UCSD-AML1 (cell line): ENCODE measurements at regions not wholly inside any gene's neighbourhood (a gene's known extent, or its start where the extent isn't known, plus 50 kb on each side); places are given as distances from the start of the nearest gene placed in this dataset.

Source experiments
- DNase-seq: peaks from one replicate; lab custom pipeline; 2025; ENCODE audit not compliant: unreplicated experiment; lab: John Stamatoyannopoulos, UW

DNA sequence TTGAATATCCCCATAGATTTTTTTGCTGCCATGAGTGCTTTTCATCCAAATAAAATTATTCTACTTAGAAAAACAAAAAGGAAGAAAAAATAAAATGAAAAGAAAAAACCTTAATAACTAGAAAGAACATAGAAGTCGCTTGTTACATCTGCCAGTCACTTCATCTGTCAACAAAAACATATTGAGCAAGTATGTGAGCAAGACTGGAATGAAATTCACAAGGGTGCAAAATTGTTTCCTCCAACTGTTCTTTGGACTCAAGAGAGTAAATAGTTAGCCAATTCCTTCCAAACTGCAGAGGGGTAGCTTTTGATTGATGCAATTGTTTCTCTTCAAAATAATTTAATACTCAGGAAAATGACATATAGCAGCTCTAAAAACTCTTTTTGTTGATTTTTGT, 336.3 kb upstream of the CDH7 start:
- no peak for DNase-seq

DNA sequence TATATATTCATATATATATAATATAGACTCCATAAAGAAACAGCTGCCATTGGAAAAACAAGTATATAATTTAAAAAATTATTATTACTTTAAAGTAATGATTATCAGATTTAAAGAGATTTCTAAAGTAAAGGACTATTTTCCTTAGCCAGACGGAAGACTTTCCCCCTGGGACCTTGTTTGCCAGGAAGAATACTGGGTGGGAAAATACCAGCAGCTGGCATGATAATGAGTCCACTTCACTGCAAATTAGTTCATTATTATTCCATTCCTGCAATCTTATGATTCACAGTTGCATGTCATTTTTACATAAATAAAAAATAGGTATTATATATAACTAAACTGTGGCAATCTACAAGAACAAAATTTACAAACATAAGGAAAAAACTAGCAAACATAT, 339.8 kb upstream of the CDH7 start:
- DNase-seq = no peak

DNA sequence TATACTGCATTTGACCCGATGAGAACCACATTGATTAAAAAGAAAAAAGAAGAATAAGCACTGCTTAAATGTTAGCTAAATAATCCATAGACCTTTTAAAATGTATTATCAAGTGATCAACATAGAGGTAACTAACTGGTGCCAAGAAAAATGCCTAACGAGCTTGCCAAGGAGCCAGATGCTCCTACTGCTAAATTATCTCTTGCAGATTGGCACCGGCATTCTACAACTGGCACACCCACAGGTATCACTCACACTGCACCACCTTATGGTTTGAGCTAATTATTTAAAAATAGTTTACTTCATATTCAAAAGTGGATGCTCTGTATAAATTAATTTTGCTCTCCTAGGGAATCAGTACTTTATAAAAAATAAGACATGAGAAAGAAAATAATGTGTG, 341.6 kb upstream of the CDH7 start:
- no peak for DNase-seq

DNA sequence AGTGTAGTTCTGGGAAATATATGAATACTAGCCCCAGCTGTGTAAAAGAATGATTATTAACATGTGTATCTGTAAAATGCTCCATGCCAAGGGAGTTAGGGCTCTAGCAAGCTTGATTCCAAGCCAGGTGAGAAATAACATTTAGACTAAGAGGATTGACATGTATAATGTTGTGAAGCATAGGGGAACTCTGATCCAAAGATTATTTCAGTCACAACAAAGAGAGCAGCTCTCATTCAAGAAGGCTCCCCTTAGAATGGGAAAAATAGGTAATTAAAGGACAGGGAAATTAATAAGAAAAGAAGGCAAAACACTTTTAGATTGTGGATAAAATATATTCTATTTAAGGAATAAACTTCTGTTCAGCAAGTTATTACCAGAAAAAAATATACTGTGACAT, 347.3 kb upstream of the CDH7 start:
- DNase-seq = no peak

DNA sequence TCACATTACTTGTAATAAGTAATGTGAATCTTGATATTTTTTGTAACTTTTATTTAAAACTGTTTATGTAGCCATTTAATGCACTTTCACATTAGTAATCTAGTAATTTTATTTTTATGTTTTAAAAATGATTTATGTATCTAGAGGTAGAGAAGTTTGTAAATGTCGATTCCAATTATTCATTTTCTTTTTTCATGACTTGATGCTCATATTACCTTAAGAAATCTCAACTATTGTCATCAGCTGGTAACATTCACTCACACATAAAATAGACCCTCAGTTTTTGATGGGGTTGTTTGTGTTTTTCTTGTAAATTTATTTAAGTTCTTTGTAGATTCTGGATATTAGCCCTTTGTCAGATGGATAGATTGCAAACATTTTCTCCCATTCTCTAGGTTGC, 351.7 kb upstream of the CDH7 start:
- DNase-seq = no peak

DNA sequence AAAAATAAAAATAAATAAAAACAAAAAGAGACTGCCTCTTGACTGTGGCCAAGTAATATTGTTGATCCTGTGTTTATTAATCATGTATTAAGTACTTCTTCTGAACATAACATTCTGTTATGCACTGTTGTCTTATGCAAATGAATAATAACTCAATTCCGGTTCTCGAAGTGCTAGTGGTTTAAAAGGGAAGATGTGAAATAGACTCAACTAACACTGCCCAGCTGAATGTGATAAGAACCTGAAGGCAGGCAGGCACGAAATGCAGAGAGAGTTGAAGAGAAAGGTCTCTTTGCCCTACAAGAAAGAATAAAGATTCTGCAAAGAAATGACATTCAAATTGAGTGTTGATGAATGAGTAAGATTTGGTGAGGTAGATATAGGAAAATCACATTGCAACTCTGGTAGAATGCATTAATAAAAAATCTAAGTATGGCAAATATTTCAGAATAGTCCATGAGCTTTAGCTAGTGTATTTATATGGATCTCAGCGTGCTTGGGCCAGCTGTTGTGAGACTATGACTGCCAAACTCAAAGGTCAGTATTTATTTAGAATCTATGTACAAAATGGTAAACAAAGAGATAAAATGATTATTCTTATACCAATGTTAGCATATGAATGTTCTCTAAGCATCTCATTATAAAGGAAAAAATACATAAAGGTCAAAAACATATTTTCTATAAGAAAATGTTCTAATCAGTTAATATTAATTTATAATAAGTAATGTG, 352.3 kb upstream of the CDH7 start:
- DNase-seq = no peak

DNA sequence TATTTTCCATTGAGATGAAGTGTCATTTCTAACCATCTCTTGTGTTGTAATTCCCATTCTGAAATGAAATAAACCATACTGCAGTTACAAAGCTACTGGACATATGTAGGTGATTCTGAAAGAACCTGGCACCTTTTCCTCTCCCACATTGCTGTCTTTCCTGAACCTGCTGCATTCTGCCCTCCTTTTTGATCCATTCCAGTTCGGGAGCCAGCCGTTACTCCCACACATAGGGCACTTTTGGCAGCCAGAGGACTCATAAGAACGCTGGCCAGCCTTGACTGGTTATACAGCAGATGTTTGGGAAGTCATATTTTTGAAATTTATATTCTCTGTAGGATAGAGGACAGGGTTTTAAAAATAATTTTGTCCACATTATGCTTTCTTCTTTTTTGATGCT, 369.8 kb upstream of the CDH7 start:
- no peak for DNase-seq

DNA sequence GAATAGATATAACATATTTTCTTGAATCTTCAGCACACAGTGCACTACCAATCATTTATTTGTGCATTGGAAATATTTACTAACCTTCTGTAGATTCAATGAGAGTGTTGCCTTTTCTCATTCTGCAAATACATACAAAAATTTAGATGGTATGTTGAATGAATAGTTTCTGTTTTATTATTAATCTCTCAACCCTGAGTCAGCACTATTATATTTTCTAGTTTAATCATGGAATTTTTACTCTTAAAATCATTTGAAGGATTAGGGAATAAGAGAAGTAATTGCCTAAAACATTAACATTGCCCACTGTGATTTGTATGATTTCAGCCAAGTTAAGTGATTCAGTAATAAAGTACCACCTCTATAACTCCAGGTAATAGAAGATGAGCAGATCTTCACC, 370.2 kb upstream of the CDH7 start:
- no peak for DNase-seq

DNA sequence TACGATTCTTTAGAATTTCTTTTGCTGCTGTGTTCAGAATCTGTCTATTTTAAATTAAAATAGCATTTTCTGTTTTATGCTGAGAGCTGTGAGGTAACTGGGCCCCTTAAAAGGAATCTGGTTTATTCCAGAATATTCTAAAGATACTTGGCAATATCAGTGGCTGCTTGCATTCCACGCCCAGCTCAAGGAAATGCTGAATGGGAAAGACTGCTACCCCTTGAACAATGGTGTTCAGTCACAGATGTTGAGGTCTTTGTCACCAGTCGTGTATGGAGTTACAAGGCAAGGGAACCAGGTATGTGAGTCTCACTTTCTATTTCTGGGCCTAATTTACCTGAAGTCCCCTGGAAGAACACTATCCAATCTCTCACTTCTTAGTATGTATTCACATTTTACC, 377.9 kb upstream of the CDH7 start:
- no peak for DNase-seq

DNA sequence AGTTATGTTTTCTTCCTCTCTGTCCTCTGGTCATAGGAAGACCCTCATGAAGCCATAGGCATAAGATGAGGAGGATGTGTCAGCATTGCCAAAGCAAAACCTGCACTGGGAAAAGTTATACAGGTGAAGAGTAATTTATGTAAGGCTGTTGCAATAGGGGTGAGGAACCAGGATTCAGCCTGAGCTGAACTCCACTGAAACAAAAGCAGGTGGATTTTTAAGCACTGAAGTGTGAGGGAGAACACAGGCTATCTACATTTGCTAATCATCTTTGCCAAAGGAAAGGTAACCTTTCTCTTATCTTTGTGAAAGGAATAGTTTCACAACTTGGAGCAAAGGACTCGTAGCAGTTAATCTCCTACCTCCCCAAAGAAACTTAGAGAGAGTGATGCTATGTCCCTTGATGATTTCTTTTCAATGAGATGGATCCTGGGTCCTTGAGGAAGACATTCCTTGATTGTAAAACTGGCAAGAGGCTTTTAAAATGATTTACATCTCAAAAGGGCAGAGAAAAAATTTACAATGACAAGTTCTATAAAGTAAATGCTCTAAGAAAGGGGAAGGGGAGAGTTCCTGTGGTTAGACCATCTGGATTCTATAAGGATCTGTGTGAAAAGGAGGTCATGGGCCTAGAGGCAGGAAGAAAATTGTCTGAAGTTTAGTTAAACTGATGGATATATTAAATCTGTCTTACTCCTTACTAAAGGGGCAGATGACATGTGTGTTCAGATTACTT, 385.4 kb upstream of the CDH7 start:
- no peak for DNase-seq

DNA sequence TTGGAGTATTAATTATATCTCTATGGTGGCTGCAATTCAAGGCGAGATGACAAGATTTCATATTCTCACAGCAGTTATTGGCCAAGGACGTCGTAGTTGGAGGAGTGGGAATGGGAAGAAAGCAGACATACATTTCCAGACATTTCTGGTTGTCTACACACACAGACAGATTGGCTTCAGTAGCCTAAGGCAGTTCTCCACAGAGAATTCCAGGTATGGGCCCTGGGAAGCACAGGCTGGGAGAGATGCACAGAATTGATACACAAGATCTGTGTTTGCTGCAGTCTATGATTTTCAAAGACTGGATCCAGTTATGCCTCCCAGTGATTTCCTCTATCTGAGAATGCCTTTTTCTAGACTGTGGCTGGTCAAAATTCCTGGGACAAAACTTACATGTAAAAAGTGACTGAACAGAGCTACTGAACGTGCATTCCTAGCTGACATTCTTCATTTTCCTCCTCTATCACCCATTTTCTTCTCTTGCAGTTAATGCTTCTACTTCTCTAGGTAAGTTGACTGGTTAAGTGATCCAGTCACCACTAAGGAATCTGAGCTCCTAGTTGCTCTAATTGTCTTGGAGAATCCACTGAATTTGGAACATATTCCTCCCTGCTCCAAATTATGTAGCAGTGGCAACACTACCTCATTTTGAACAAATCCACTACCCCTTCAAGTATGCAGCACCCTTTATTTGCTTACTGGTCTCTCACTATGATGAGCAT, 386.7 kb upstream of the CDH7 start:
- DNase-seq = no peak

DNA sequence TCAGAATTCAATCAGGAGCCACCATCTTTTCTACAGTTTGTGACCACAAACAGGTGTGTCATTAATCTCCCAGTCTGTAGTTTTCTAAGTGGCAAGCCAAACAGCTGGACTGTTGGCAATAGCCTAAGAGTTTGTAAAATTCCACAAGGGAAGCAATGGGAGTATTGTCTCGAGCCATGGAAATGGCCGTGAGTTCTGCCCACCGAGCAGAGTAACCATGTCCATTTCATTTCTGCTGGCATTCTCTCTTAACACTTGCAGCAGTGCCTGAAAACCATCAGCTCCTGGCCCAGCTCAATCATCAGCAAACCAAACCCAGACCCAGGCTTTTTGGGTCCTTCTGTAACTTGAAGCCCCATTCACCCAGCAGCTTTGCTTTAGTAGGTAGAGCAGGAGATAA, 387.8 kb upstream of the CDH7 start:
- no peak for DNase-seq

DNA sequence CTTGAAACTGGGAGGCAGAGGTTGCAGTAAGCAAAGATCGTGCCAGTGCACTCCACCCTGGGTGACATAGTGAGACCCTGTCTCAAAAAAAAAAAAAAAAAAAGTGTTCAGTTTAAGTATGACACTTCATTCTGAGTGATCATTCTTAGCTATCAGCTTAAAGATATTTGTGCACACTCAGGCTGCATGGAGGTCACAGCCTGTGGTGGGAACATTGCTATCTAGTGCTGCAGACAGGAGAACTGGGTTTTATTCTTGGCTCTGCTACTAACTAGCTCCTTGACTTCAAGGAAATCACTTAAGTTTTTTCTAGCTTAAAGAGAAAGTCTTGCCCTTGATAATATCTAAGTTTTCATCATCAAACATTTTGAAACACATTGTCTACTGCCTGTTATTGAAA, 391.3 kb upstream of the CDH7 start:
- no peak for DNase-seq

DNA sequence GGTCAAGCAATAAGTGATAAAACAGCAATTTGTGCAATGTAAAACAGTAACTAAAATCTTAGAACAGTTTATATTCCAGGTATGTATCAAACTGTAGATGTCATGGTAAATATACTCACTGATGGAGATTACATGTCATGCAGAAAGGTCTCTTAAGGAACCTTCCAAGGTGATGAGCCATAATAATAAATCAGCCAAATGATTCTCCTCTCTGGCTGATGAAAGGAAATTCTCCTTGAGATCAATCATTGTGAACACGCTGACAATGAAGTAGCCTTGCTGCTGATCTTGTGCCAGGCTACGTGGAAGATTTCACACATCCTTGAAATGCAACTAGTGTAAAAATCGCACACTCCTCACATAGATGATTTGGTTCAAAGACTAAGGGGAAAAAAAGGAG, 392.5 kb upstream of the CDH7 start:
- no peak for DNase-seq

DNA sequence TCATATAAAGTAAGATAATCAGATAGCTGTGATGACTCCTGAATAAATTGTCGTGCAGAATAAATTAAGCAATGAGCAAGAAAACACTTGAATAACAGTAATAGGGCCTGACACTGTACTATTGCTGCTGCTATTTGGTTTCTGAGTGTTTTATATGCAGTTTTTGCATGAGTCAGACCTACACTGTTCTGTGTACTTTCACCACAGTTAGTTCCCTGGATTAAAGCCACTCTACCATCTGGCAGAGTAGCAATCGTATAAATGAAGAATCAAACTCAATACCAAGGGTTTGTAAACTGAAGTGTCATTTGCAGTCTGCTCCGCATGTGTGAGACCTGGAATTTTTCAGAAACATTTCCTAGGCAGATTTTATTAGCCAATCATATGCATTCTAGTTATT, 398.6 kb upstream of the CDH7 start:
- no peak for DNase-seq

DNA sequence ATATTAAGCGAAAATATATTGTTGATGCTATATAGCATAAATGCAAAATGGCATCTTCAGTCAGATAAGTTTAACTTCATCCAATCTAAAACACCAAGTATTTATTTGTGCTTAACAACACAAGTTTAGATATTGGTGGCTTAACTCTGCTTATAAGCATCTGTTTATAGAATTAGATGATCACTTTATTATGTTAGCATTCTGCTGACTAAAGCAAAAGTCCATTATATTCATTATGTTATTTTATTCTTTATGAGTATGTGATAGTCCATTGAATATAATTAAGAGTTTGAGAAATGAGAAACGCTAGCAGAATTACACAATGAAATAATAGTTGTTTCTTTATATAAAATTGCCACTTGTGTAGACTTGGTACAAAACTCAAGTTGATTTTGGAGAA, 401.2 kb upstream of the CDH7 start:
- DNase-seq = no peak

DNA sequence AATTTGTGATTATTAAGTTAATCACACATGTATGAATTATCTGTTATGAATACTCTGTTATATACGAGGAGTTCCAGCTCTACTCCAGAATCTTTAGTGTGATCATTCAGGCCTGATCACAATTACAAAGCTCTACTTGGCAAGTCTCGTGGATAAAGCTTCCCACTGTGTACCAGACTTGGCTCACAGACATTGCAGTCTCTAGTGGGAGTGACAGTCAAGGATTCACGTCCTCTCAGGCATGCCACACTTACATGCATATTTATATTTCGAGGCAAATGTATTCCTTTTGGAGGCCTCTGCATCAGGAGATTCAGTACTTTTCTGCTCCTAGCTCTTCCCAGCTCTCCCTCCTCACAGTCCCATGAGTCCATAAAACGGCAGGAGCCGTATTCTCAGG, 403.4 kb upstream of the CDH7 start:
- DNase-seq = no peak

DNA sequence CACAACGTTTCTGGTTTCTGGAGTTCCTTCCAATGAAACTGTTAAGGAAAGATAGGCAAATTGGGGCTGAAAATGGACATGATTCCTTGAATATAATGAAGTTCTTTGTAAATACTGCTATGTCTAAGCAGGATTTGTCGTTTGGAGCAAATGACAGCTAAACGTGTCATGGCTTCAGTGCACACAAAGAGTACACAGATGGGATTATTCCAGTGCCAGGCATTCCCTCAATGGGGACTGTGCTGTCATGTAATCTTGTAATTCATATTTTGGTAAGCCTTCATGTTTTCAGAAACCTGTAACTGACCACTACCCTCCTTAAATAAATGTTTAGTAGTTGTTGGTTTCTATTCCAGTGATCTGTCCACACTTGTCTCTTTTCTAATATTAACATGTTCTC, 404.7 kb upstream of the CDH7 start:
- DNase-seq = no peak

DNA sequence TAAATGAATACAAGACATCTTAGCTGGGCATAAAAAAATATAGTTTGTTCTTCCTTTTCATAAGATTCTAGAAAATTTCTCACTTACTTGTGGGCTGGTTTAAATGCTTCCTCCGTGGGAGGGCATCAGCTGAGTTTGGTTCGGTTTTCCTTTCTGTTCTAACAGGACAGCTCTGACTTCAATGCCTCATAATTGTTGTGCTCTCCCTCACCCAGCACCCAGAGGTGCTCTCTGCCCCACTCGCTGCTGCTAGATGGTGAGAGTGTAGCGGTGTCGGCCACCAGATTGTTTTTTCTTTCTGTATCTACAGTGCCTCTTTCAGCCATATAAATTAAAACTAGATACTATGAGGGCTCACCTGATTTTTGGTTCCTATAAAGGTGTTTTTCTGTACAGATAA, 407.2 kb upstream of the CDH7 start:
- no peak for DNase-seq

DNA sequence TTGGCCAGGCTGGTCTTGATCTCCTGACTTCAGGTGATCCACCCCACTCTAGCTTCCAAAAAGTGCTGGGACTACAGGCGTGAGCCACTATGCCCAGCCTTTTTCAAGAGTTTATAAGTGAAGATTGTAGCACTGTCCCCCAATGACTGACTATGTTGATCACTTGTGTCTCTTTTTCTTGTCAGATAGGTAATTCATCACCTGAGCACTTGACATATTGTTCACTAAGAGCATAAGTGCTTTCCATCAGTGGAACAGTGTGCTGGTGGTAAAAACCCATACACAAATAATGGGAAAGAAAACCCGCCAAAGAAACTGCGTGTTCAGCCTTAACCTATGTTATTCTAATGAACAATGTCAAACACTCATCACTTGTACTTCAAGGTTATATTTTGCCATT, 414.4 kb upstream of the CDH7 start:
- no peak for DNase-seq

DNA sequence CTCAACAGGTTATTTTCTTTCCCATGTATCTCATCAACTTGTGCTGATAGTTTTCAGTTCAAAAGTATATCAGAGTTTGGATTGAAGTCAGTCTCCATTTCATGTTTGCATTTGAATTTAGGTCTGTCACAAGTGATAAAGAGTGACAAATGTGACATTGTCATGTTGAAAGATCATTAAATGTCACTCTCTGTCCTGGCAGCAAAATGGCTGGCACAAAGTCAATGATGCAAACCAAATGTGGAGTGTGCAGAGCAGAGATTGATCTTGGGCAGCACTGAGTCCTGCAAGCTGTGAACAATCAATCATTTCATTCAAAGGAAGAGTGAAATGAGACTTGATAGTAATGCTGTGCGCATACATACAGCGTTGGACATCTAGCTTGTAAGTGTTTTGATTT, 421.8 kb upstream of the CDH7 start:
- no peak for DNase-seq

DNA sequence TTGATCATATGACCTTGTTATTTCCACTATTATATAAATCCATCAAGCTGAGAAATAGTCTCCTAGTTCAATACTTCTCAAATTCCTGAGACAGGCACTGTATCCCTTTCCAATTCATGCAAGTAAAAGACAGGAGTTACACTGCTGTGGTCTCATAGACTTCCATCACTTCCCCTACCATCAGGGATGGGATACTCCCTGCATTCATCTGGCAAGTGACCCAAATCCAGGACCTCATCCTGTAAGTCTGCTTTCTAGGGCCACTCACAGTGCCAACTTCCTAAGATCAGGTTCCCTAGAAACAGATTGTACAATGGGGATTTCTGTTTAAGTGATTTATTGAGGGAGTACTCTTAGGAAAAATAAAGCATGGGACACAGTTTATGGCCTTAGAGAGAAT, 424.0 kb upstream of the CDH7 start:
- no peak for DNase-seq
